ENCODE measurements at regions not wholly inside any gene's neighbourhood (a gene's known extent, or its start where the extent isn't known, plus 50 kb on each side); places are given as distances from the start of the nearest gene placed in this dataset.

DNA sequence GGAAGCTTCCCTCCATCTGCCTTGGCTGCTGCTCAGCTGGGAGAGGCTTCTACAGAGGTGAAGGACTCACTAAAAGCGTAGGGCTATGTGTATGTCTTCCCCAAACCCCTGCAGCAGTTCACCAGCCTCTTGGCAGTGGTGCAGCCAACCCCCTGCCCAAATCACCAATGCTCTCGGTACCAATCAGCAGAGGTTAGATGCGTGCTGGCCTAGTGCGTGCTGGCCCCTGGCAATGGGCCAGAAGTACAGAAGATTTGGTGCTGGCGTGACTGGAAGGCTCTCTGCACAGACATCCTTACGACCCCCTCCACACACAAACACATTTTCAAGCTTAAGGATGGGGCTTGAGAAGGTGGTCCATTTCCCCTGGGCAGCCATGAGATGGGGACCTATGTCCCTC, 79.0 kb downstream of the MRPL14 start:
- TF ChIP-seq EZH2phosphoT487 (IDR thresholded peaks at IDR 0.05; ENCODE audit: borderline replicate concordance), result no peak
- TF ChIP-seq, protein P1, sequence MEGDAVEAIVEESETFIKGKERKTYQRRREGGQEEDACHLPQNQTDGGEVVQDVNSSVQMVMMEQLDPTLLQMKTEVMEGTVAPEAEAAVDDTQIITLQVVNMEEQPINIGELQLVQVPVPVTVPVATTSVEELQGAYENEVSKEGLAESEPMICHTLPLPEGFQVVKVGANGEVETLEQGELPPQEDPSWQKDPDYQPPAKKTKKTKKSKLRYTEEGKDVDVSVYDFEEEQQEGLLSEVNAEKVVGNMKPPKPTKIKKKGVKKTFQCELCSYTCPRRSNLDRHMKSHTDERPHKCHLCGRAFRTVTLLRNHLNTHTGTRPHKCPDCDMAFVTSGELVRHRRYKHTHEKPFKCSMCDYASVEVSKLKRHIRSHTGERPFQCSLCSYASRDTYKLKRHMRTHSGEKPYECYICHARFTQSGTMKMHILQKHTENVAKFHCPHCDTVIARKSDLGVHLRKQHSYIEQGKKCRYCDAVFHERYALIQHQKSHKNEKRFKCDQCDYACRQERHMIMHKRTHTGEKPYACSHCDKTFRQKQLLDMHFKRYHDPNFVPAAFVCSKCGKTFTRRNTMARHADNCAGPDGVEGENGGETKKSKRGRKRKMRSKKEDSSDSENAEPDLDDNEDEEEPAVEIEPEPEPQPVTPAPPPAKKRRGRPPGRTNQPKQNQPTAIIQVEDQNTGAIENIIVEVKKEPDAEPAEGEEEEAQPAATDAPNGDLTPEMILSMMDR (conservative IDR thresholded peaks at IDR 0.05; ENCODE audit: low read length), result no peak
